GM12878 (cell line): ENCODE measurements at regions not wholly inside any gene's neighbourhood (a gene's known extent, or its start where the extent isn't known, plus 50 kb on each side); places are given as distances from the start of the nearest gene placed in this dataset.

Source experiments
- ATAC-seq: fragments of 200-7000 bp; cut with Tn5 transposase; 3 replicates; pipeline ENCODE4 v1.9.1; 2020; ENCODE audit warnings: mild to moderate bottlenecking, moderate library complexity
- BruUV-seq: library from RNA; stranded (reverse); fragments of 400-500 nt; replicated peaks from 2 replicates; lab custom pipeline; 2021; lab: Mats Ljungman, UMichigan
- CTCF ChIA-PET: fragments of 300-600 bp; sonication (Branson Sonifier 250); formaldehyde crosslinking; extraction: SDS; loops from one replicate; lab custom pipeline; 2021; ENCODE audit warnings: inconsistent platforms; lab: Yijun Ruan, JAX
- POLR2A ChIA-PET: fragments of 350-600 bp; formaldehyde crosslinking; extraction: SDS; loops from one replicate; lab custom pipeline; 2021; ENCODE audit warnings: inconsistent platforms; lab: Charles Lee
- RAD21 ChIA-PET: fragments of 300-600 bp; sonication (Branson Sonifier 250); formaldehyde crosslinking; loops from one replicate; lab custom pipeline; 2023; ENCODE audit warnings: antibody characterized with exemption; ENCODE audit not compliant: unreplicated experiment; lab: Charles Lee
- SMC1A ChIA-PET: fragments of 300-600 bp; sonication (Branson Sonifier 250); formaldehyde crosslinking; loops from one replicate; lab custom pipeline; 2023; ENCODE audit not compliant: unreplicated experiment, uncharacterized antibody; lab: Charles Lee
- DNase-seq: peaks from one replicate; pipeline ENCODE4 v3.0.0-alpha.2; 2011; ENCODE audit warnings: low read depth, low spot score
- FAIRE-seq: peaks from 3 replicates; lab custom pipeline; 2011; peaks lifted over from hg19 to GRCh38; lab: Jason Lieb, UNC
- H2AFZ ChIP-seq: 2 replicates; pipeline ENCODE4 v1.6.0; 2011; ENCODE audit warnings: low read depth, low read length, control low read depth; ENCODE audit not compliant: control insufficient read depth
- H3K27ac ChIP-seq: 2 replicates; pipeline ENCODE4 v1.5.1; 2011; ENCODE audit warnings: control low read depth; ENCODE audit not compliant: control insufficient read depth, insufficient read depth
- H3K27me3 ChIP-seq, 2 experiments: replicated peaks in 1 of 2; 2 replicates each; pipeline versions ENCODE4 v1.6.0 to v1.6.1; 2011; ENCODE audit warnings: low read length in 1 of 2; ENCODE audit not compliant: control insufficient read depth in 2 of 2, insufficient read depth in 2 of 2
- H3K36me3 ChIP-seq, 2 experiments: 2 replicates each; pipeline ENCODE4 v1.5.1; 2011; ENCODE audit warnings: low read length in 1 of 2; ENCODE audit not compliant: control insufficient read depth in 2 of 2, insufficient read depth in 2 of 2
- H3K4me1 ChIP-seq: 2 replicates; pipeline ENCODE4 v1.6.1; 2011; ENCODE audit warnings: mild to moderate bottlenecking, low read length, moderate library complexity, mixed read lengths; ENCODE audit not compliant: control insufficient read depth, insufficient read depth
- H3K4me2 ChIP-seq: 2 replicates; pipeline ENCODE4 v1.6.0; 2011; ENCODE audit warnings: control low read depth; ENCODE audit not compliant: control insufficient read depth, insufficient read depth
- H3K4me3 ChIP-seq: fragments of 200-600 bp; sonication (generic); 2 replicates; pipeline ENCODE4 v1.5.1; 2016
- H3K79me2 ChIP-seq: 2 replicates; pipeline ENCODE4 v1.6.0; 2011; ENCODE audit warnings: low read length; ENCODE audit not compliant: control insufficient read depth, insufficient read depth
- H3K9ac ChIP-seq: 2 replicates; pipeline ENCODE4 v1.8.0; 2011; ENCODE audit warnings: low read length, control low read depth, mixed read lengths; ENCODE audit not compliant: control insufficient read depth, insufficient read depth
- H3K9me3 ChIP-seq: replicated peaks from 3 replicates; pipeline ENCODE4 v1.5.1; 2011; ENCODE audit warnings: mild to moderate bottlenecking, low read length; ENCODE audit not compliant: control insufficient read depth, insufficient read depth
- H4K20me1 ChIP-seq: 2 replicates; pipeline ENCODE4 v1.6.0; 2011; ENCODE audit not compliant: control insufficient read depth, insufficient read depth
- ATF7 ChIP-seq: fragments of 450-650 bp; IDR thresholded peaks from 2 replicates; pipeline ENCODE4 v1.6.1; 2016; ENCODE audit warnings: low read depth, mild to moderate bottlenecking
- BACH1 ChIP-seq: fragments of 450-650 bp; IDR thresholded peaks from 2 replicates; pipeline ENCODE4 v1.6.1; 2017; ENCODE audit warnings: mild to moderate bottlenecking, borderline replicate concordance
- BMI1 ChIP-seq: fragments of 450-650 bp; IDR thresholded peaks from 2 replicates; pipeline ENCODE4 v1.6.1; 2016; ENCODE audit warnings: mild to moderate bottlenecking, moderate library complexity, borderline replicate concordance
- DPF2 ChIP-seq: fragments of 450-650 bp; IDR thresholded peaks from 2 replicates; pipeline ENCODE4 v1.6.1; 2017; ENCODE audit warnings: mild to moderate bottlenecking
- EP300 ChIP-seq, 2 experiments: fragments of 150-350 bp in 1 of 2; IDR thresholded peaks; 2 replicates each; pipeline ENCODE4 v1.6.1; 2011 to 2012; ENCODE audit warnings: low read depth in 2 of 2, low read length in 2 of 2, borderline replicate concordance in 1 of 2, improper control_type of control experiment in 1 of 2, inconsistent platforms in 1 of 2; ENCODE audit not compliant: control insufficient read depth in 1 of 2
- IKZF2 ChIP-seq, 2 experiments: fragments of 450-650 bp; IDR thresholded peaks; 2 replicates each; pipeline ENCODE4 v1.6.1; 2017; ENCODE audit warnings: mild to moderate bottlenecking in 2 of 2, moderate library complexity in 2 of 2
- IRF4 ChIP-seq: IDR thresholded peaks from 2 replicates; pipeline ENCODE4 v1.6.1; 2011; ENCODE audit warnings: low read depth, low read length
- JUNB ChIP-seq: IDR thresholded peaks from 2 replicates; pipeline ENCODE4 v1.6.1; 2016; ENCODE audit warnings: antibody characterized with exemption, mild to moderate bottlenecking
- JUND ChIP-seq: IDR thresholded peaks from 2 replicates; pipeline ENCODE4 v1.6.1; 2012; ENCODE audit warnings: low read depth, mild to moderate bottlenecking, low read length, improper control_type of control experiment, moderate library complexity
- MEF2B ChIP-seq: fragments of 450-650 bp; IDR thresholded peaks from 2 replicates; pipeline ENCODE4 v1.6.1; 2018; ENCODE audit warnings: mild to moderate bottlenecking, moderate library complexity; ENCODE audit not compliant: partially characterized antibody, poor library complexity, severe bottlenecking
- MTA2 ChIP-seq: fragments of 450-650 bp; IDR thresholded peaks from 2 replicates; pipeline ENCODE4 v1.6.1; 2016; ENCODE audit warnings: low read depth, mild to moderate bottlenecking, moderate library complexity
- MTA3 ChIP-seq: IDR thresholded peaks from 2 replicates; pipeline ENCODE4 v1.6.1; 2012; ENCODE audit warnings: low read length, inconsistent platforms, borderline replicate concordance
- MYB ChIP-seq: fragments of 150-350 bp; IDR thresholded peaks from 2 replicates; pipeline ENCODE4 v1.6.1; 2014; ENCODE audit warnings: mild to moderate bottlenecking, low read depth, low read length, borderline replicate concordance
- NFIC ChIP-seq: IDR thresholded peaks from 2 replicates; pipeline ENCODE4 v1.6.1; 2012; ENCODE audit warnings: low read depth, mild to moderate bottlenecking, inconsistent platforms, low read length, moderate library complexity
- PAX5 ChIP-seq: IDR thresholded peaks from 2 replicates; pipeline ENCODE4 v1.6.1; 2011; ENCODE audit warnings: low read depth, low read length, borderline replicate concordance
- PAX8 ChIP-seq: fragments of 450-650 bp; IDR thresholded peaks from 2 replicates; pipeline ENCODE4 v1.6.1; 2017; ENCODE audit warnings: mild to moderate bottlenecking, moderate library complexity
- PBX3 ChIP-seq: IDR thresholded peaks from 2 replicates; pipeline ENCODE4 v1.6.1; 2011; ENCODE audit warnings: mild to moderate bottlenecking, low read depth, low read length, moderate library complexity; ENCODE audit not compliant: insufficient replicate concordance
- PKNOX1 ChIP-seq: fragments of 450-650 bp; IDR thresholded peaks from 2 replicates; pipeline ENCODE4 v1.6.1; 2016; ENCODE audit warnings: mild to moderate bottlenecking
- POU2F2 ChIP-seq: IDR thresholded peaks from 3 replicates; pipeline ENCODE4 v1.6.1; 2011; ENCODE audit warnings: low read depth, mild to moderate bottlenecking, low read length, borderline replicate concordance
- RBBP5 ChIP-seq: fragments of 200-600 bp; sonication (generic); conservative IDR thresholded peaks from 2 replicates; pipeline ENCODE4 v1.6.1; 2016
- RELA ChIP-seq: fragments of 450-650 bp; IDR thresholded peaks from 2 replicates; pipeline ENCODE4 v1.8.0; 2014; ENCODE audit warnings: borderline replicate concordance; ENCODE audit not compliant: partially characterized antibody
- RUNX3 ChIP-seq: IDR thresholded peaks from 2 replicates; pipeline ENCODE4 v1.6.1; 2012; ENCODE audit warnings: low read length, inconsistent platforms
- TCF12 ChIP-seq: IDR thresholded peaks from 2 replicates; pipeline ENCODE4 v1.6.1; 2011; ENCODE audit warnings: low read depth, mild to moderate bottlenecking, low read length
- WGBS: methylation state at CpG from one replicate; pipeline ENCODE4 v1.1.6; 2016; ENCODE audit warnings: low lambda C conversion rate; ENCODE audit not compliant: insufficient replicate concordance, insufficient coverage; ENCODE audit errors: missing lambda C conversion rate; 5-methylcytosine and 5-hydroxymethylcytosine counted together
- in situ Hi-C: fragments of 300-500 bp; cut with MboI; formaldehyde crosslinking; loops from 9 replicates; pipeline ENCODE4 v1.14.3; 2018; ENCODE audit warnings: mixed read lengths
- intact Hi-C: fragments of 100-400 bp; cut with micrococcal nuclease; formaldehyde crosslinking; loops from one replicate; pipeline ENCODE4 v1.14.2; 2022; ENCODE audit not compliant: unreplicated experiment

GRCh38 chr4:144374065-144374464 is 233.5 kb upstream of the GYPA start:
- SMC1A ChIA-PET: interaction anchor here (1.1 kb wide), 1 partner anchor 10 kb away, joined by 3 read pairs; no protein-coding TSS in a partner anchor
- Histone ChIP-seq H3K9me3 (no peaks in the 10 kb centered on the region), H3K4me2 (no peak overlapping the region), H3K9ac (no peak overlapping the region), H3K36me3 (no peaks in the 10 kb centered on the region), H2AFZ (no peak overlapping the region), H3K27ac (no peak overlapping the region), H3K4me1 (no peaks in the 10 kb centered on the region), H4K20me1 (no peaks in the 10 kb centered on the region), H3K4me3 (no peak overlapping the region), H3K79me2 (no peaks in the 10 kb centered on the region), H3K27me3 (no peaks in the 10 kb centered on the region)
- TF ChIP-seq TCF12 (no peak), POU2F2 (peak; percentile 50; the same call in 1 of the 3 replicates), BMI1 (peak; percentile 39; the same call in 1 of the 2 replicates), EP300 (IDR thresholded peaks at IDR 0.05; ENCODE audit: borderline replicate concordance in 1 of 2, control insufficient read depth in 1 of 2, low read depth in 2 of 2, low read length in 2 of 2) (peak in 1 of 2 experiments; percentile 14; a peak in 1 of 4 replicates), PKNOX1 (peak; percentile 86), NFIC (0 out of 2 replicates have a peak, but pooled peaks have one; percentile 17), PBX3 (peak; percentile 44), BACH1 (peak; percentile 30; the same call in 1 of the 2 replicates), JUND (0 out of 2 replicates have a peak, but pooled peaks have one; percentile 28), MTA3 (no peak), PAX5 (0 out of 2 replicates have a peak, but pooled peaks have one; percentile 9), MYB (no peak), ATF7 (0 out of 2 replicates have a peak, but pooled peaks have one; percentile 24), RUNX3 (peak; percentile 15; the same call in 1 of the 2 replicates), RELA (no peak), RBBP5 (no peak), IKZF2 (IDR thresholded peaks at IDR 0.05) (0 out of 4 replicates have a peak, but pooled peaks of 1 of the 2 experiments have one; percentile 15), DPF2 (0 out of 2 replicates have a peak, but pooled peaks have one; percentile 32), IRF4 (peak; percentile 60; the same call in 1 of the 2 replicates), PAX8 (no peak), JUNB (peak; percentile 58), MEF2B (peak; percentile 65), MTA2 (peak; percentile 64)
- RAD21 ChIA-PET: no interaction called here
- DNase-seq (peak; percentile 20), ATAC-seq (peak; percentile 94), FAIRE-seq (no peak)
- CTCF ChIA-PET: no interaction called here
- intact Hi-C loops: no loop called here
- 2% methylated on average over 5 of the region's 5 CpGs for WGBS
- in situ Hi-C loops: no loop called here
- no TSS peak for BruUV-seq
- POLR2A ChIA-PET: no interaction called here
